ENCODE measurements at regions not wholly inside any gene's neighbourhood (a gene's known extent, or its start where the extent isn't known, plus 50 kb on each side); places are given as distances from the start of the nearest gene placed in this dataset.
"Not testable (repeated sequence)": the region's sequence is repeated elsewhere in the genome, so short reads cannot be mapped to it uniquely, and the experiment has no call there.

GRCh38 chr7:91436655-91437054 is 172.4 kb downstream of the FZD1 start:
- no peaks in the 10 kb centered on the region for H3K36me3 ChIP-seq
- no peak for TF ChIP-seq CTCF (IDR thresholded peaks at IDR 0.05; ENCODE audit: low read depth, low read length)
- H3K27ac ChIP-seq, result no peak overlapping the region
- peaks cover 6% of the 10 kb centered on the region for H3K9me3 ChIP-seq (ENCODE audit: severe bottlenecking)
- no peak overlapping the region for H3K4me3 ChIP-seq (ENCODE audit: low read depth, low read length)
- DNase-seq, result peak; percentile 86
- H3K27me3 ChIP-seq (ENCODE audit: insufficient read depth, low read depth, severe bottlenecking), result no peaks in the 10 kb centered on the region

GRCh38 chr7:91440198-91440597 is 176.0 kb downstream of the FZD1 start:
- not testable (repeated sequence) for H3K9me3 ChIP-seq (ENCODE audit: severe bottlenecking); H3K4me3 ChIP-seq (ENCODE audit: low read depth, low read length); H3K36me3 ChIP-seq; H3K27me3 ChIP-seq (ENCODE audit: insufficient read depth, low read depth, severe bottlenecking); H3K27ac ChIP-seq; DNase-seq

GRCh38 chr7:91443862-91444261 is 179.6 kb downstream of the FZD1 start:
- no peak for TF ChIP-seq CTCF (IDR thresholded peaks at IDR 0.05; ENCODE audit: low read depth, low read length)
- Histone ChIP-seq H3K9me3 (ENCODE audit: severe bottlenecking) (peaks cover 15% of the 10 kb centered on the region), H3K36me3 (no peaks in the 10 kb centered on the region), H3K4me3 (ENCODE audit: low read depth, low read length) (no peak overlapping the region), H3K27ac (no peak overlapping the region), H3K27me3 (ENCODE audit: insufficient read depth, low read depth, severe bottlenecking) (no peaks in the 10 kb centered on the region)
- DNase-seq, result no peak

- Histone ChIP-seq H3K27me3 (ENCODE audit: insufficient read depth, low read depth, severe bottlenecking) (no peaks in the 10 kb centered on the region), H3K9me3 (ENCODE audit: severe bottlenecking) (peaks cover 9% of the 10 kb centered on the region), H3K27ac (no peak overlapping the region), H3K4me3 (ENCODE audit: low read depth, low read length) (no peak overlapping the region), H3K36me3 (no peaks in the 10 kb centered on the region)
- DNase-seq, result no peak
- TF ChIP-seq CTCF (IDR thresholded peaks at IDR 0.05; ENCODE audit: low read depth, low read length), result no peak
These were observed 182.6 kb downstream of the FZD1 start for GRCh38 chr7:91446819-91447218.

GRCh38 chr7:91455411-91455810 is 191.2 kb downstream of the FZD1 start:
- no peak for TF ChIP-seq CTCF (IDR thresholded peaks at IDR 0.05; ENCODE audit: low read depth, low read length)
- H3K9me3 ChIP-seq (ENCODE audit: severe bottlenecking), result no peaks in the 10 kb centered on the region
- H3K27ac ChIP-seq, result no peak overlapping the region
- no peak overlapping the region for H3K4me3 ChIP-seq (ENCODE audit: low read depth, low read length)
- no peaks in the 10 kb centered on the region for H3K27me3 ChIP-seq (ENCODE audit: insufficient read depth, low read depth, severe bottlenecking)
- DNase-seq, result no peak
- no peaks in the 10 kb centered on the region for H3K36me3 ChIP-seq

GRCh38 chr7:91457208-91457607 is 193.0 kb downstream of the FZD1 start:
- DNase-seq, result no peak
- no peaks in the 10 kb centered on the region for H3K27me3 ChIP-seq (ENCODE audit: insufficient read depth, low read depth, severe bottlenecking)
- no peak overlapping the region for H3K27ac ChIP-seq
- no peak overlapping the region for H3K4me3 ChIP-seq (ENCODE audit: low read depth, low read length)
- TF ChIP-seq CTCF (IDR thresholded peaks at IDR 0.05; ENCODE audit: low read depth, low read length), result no peak
- no peaks in the 10 kb centered on the region for H3K36me3 ChIP-seq
- H3K9me3 ChIP-seq (ENCODE audit: severe bottlenecking), result no peaks in the 10 kb centered on the region
